ENCODE measurements at regions not wholly inside any gene's neighbourhood (a gene's known extent, or its start where the extent isn't known, plus 50 kb on each side); places are given as distances from the start of the nearest gene placed in this dataset.

- TF ChIP-seq CTCF (IDR thresholded peaks at IDR 0.05; ENCODE audit: low read depth, low read length, poor library complexity, severe bottlenecking) (no peak), EZH2phosphoT487 (IDR thresholded peaks at IDR 0.05; ENCODE audit: borderline replicate concordance, low read length) (no peak)
Observed at GRCh38 chr5:25150819-25151218, 506.0 kb upstream of the CDH10 start.

Measured in DOHH2 (cell line).